ENCODE measurements at regions not wholly inside any gene's neighbourhood (a gene's known extent, or its start where the extent isn't known, plus 50 kb on each side); places are given as distances from the start of the nearest gene placed in this dataset.

- TF ChIP-seq EZH2 (IDR thresholded peaks at IDR 0.05; ENCODE audit: borderline replicate concordance, control insufficient read depth, low read depth, low read length) (no peak), PBX3 (IDR thresholded peaks at IDR 0.05; ENCODE audit: insufficient replicate concordance, low read depth, low read length) (no peak), PKNOX1 (IDR thresholded peaks at IDR 0.05) (no peak), USF2 (IDR thresholded peaks at IDR 0.05; ENCODE audit: borderline replicate concordance, low read depth, low read length) (no peak), CTCF (IDR thresholded peaks at IDR 0.05 in 2 of 3, conservative IDR thresholded peaks at IDR 0.05 in 1 of 3; ENCODE audit: control insufficient read depth in 2 of 3, extremely low read depth in 1 of 3, insufficient read depth in 1 of 3, low read depth in 3 of 3, low read length in 3 of 3) (no peak), TBL1XR1 (IDR thresholded peaks at IDR 0.05; ENCODE audit: low read depth, low read length) (no peak), NKRF (conservative IDR thresholded peaks at IDR 0.05) (no peak), POLR2A (IDR thresholded peaks at IDR 0.05; ENCODE audit: low read depth, low read length) (no peak), RAD21 (IDR thresholded peaks at IDR 0.05; ENCODE audit: insufficient read depth, low read depth, low read length) (no peak), RCOR1 (conservative IDR thresholded peaks at IDR 0.05; ENCODE audit: low read depth, low read length) (no peak), SUZ12 (IDR thresholded peaks at IDR 0.05; ENCODE audit: unreplicated experiment) (no peak), ATF3 (IDR thresholded peaks at IDR 0.05; ENCODE audit: borderline replicate concordance, extremely low read depth, low read depth, low read length) (no peak)
Measured at GRCh38 chr3:83734656-83735055, 1224.1 kb upstream of the CADM2 start.

Data from GM12878 (cell line).